Ovary (tissue), 7 donors: ENCODE measurements at regions not wholly inside any gene's neighbourhood (a gene's known extent, or its start where the extent isn't known, plus 50 kb on each side); places are given as distances from the start of the nearest gene placed in this dataset.

ENCODE experiments used
- DNase-seq, 5 donors: peaks; one replicate each; pipeline ENCODE4 v3.0.0-alpha.2; 2019 to 2020
- H3K27ac ChIP-seq, 2 donors: fragments of 200-600 bp; one replicate each; pipeline versions ENCODE4 v1.5.1 to v1.8.0; 2019 to 2022
- H3K27me3 ChIP-seq: fragments of 200-600 bp; one replicate; pipeline ENCODE4 v1.8.0; 2022
- H3K36me3 ChIP-seq: fragments of 200-600 bp; sonication (generic); one replicate; pipeline ENCODE4 v1.5.1; 2019
- H3K4me1 ChIP-seq: one replicate; pipeline ENCODE4 v1.8.1; 2013; ENCODE audit warnings: mild to moderate bottlenecking, moderate library complexity; ENCODE audit not compliant: insufficient read depth
- H3K4me3 ChIP-seq: fragments of 200-600 bp; sonication (generic); one replicate; pipeline ENCODE4 v1.5.1; 2017
- H3K9me3 ChIP-seq, 2 donors: fragments of 200-600 bp in 1 of 2; sonication (generic) in 1 of 2; one replicate each; pipeline versions ENCODE4 v1.5.1 to v1.8.1; 2013 to 2019; ENCODE audit warnings: mild to moderate bottlenecking in 1 of 2, moderate library complexity in 1 of 2
- CTCF ChIP-seq, 3 donors: fragments of 450-650 bp in 2 of 3; fragments of 200-600 bp in 1 of 3; IDR thresholded peaks; one replicate each; pipeline versions ENCODE4 v1.5.1 to v1.8.0; 2016 to 2022; ENCODE audit warnings: antibody characterized with exemption in 3 of 3, mild to moderate bottlenecking in 1 of 3
- EP300 ChIP-seq: sonication (generic); formaldehyde crosslinking; IDR thresholded peaks from one replicate; pipeline ENCODE4 v1.6.1; 2017; ENCODE audit warnings: antibody characterized with exemption
- POLR2A ChIP-seq: fragments of 450-650 bp; IDR thresholded peaks from one replicate; pipeline ENCODE4 v1.6.1; 2017; ENCODE audit warnings: antibody characterized with exemption, mild to moderate bottlenecking, moderate library complexity
- WGBS, 3 donors: extraction: QIAGEN DNeasy Blood & Tissue Kit in 1 of 3; methylation state at CpG; one replicate each; pipeline versions ENCODE4 v1.1.5 to v1.1.7; 2013 to 2017; 5-methylcytosine and 5-hydroxymethylcytosine counted together
- intact Hi-C, 4 donors: fragments of 100-400 bp; cut with DNase I; formaldehyde crosslinking; loops; one replicate each; pipeline versions ENCODE4 v1.11.0 to v1.15.1; 2022 to 2023
- donor health status: DM: no; HTN: no; CAD: no; lungs with moderate emphysema.
- donor health status: DM: no; HTN: no; CAD: no.
- donor health status: Bipolar disorder and iron deficiency.
- donor health status: DM: no; HTN: no; CAD: no.
- donor health status: DM: yes; HTN: yes; CAD: no.

DNA sequence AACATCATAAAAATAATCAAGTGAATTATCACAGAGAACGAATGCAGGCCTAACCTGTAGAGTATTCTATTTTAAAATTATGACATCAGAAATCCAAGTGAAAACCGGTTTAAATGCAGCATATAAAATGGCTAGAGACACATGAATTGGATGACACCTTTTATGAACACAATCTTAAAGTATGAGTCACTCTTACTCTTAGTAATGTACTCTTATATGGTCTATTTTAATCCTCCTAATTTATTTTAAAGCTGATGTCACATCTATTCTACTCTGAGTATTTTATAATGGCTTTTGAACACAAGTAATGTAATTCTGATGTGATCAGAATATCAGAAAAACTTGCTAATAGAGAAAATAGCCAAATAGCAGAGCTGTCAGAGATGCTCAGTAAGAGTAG lies 161.4 kb upstream of the RADX start:
- H3K27me3 ChIP-seq: no peaks in the 10 kb centered on the region
- no peak overlapping the region for H3K27ac ChIP-seq
- H3K36me3 ChIP-seq: no peaks in the 10 kb centered on the region
- no peak overlapping the region for H3K4me3 ChIP-seq
- intact Hi-C loops: no loop called here
- DNase-seq: no peak
- TF ChIP-seq CTCF (IDR thresholded peaks at IDR 0.05) (no peak), EP300 (no peak), POLR2A (no peak)
- H3K4me1 ChIP-seq: no peaks in the 10 kb centered on the region
- 39 to 42% (median 40%) methylated on average over 2 of the region's 2 CpGs for WGBS, 3 donors
- no peaks in the 10 kb centered on the region for H3K9me3 ChIP-seq

DNA sequence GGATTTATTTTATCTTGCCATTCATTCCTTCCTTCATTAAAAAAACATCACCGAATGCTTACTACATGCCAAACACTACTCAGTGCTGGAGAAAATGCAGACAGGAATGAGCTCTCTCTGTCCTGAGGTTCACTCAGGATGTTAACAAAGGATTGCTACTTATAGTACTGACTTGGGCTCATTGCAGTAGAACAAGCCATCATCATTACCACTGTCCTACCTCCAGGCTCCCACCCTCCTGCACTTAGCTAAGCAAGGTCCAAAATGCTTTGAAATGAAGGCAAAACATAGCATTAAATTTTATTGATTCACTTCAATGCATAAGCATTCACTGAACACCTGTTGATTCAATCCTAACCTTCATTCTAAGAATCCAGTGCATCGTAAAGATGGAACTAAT lies 159.8 kb upstream of the RADX start:
- no peak for DNase-seq
- H3K27me3 ChIP-seq: no peaks in the 10 kb centered on the region
- no peaks in the 10 kb centered on the region for H3K36me3 ChIP-seq
- no peaks in the 10 kb centered on the region for H3K9me3 ChIP-seq
- 90 to 96% (median 96%) methylated on average over 2 of the region's 2 CpGs for WGBS, 3 donors
- H3K27ac ChIP-seq: no peak overlapping the region
- TF ChIP-seq POLR2A: no peak
- no peak for TF ChIP-seq EP300
- TF ChIP-seq CTCF (IDR thresholded peaks at IDR 0.05): no peak
- no peak overlapping the region for H3K4me3 ChIP-seq
- intact Hi-C loops: no loop called here
- H3K4me1 ChIP-seq: no peaks in the 10 kb centered on the region

DNA sequence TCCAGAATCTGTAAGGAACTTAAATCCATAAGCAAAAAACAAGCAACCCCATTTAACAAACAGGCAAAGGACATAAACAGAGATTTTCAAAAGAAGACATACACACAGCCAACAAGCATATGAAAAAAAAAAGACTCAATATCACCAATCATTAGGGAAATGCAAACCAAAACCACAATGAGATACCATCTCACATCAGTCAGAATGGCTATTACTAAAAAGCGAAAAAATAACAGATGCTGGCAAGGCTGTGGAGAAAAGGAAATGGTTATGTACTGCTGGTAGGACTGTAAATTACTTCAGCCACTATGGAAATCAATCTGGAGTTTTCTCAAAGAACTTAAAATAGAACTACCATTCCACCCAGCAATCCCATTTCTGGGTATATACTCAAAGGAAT lies 156.8 kb upstream of the RADX start:
- H3K4me3 ChIP-seq: no peak overlapping the region
- H3K27me3 ChIP-seq: no peaks in the 10 kb centered on the region
- H3K4me1 ChIP-seq: no peaks in the 10 kb centered on the region
- no peaks in the 10 kb centered on the region for H3K9me3 ChIP-seq
- no peaks in the 10 kb centered on the region for H3K36me3 ChIP-seq
- H3K27ac ChIP-seq: no peak overlapping the region
- TF ChIP-seq CTCF (IDR thresholded peaks at IDR 0.05): no peak
- TF ChIP-seq EP300: no peak
- no peak for TF ChIP-seq POLR2A
- intact Hi-C loops: no loop called here
- DNase-seq: no peak
- WGBS, 3 donors: 84 to 90% (median 89%) methylated on average over 1 of the region's 1 CpG

DNA sequence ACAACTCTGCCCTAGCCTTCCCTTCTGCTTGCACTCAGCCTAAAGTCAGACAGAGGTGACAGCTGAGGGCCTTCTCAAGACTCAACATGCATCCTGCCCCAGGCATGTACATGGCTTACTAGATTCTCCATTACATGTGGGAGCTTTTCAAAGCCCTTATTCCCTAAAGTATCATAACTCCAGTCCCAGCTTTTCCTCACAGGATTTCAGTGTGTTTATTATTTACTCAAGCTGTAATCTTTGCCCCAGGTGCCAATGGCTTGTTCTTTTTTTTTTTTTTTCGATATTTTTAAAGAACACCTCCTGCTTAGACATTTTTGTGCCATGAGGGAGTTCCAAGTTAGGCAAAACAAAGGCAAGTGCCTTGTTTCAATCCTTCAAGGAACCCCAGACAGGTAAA lies 154.0 kb upstream of the RADX start:
- Histone ChIP-seq H3K4me3 (no peak overlapping the region), H3K4me1 (no peaks in the 10 kb centered on the region), H3K27me3 (no peaks in the 10 kb centered on the region), H3K27ac (no peak overlapping the region), H3K36me3 (no peaks in the 10 kb centered on the region), H3K9me3 (no peaks in the 10 kb centered on the region)
- 31 to 53% (median 31%) methylated on average over 1 of the region's 1 CpG for WGBS, 3 donors
- no peak for TF ChIP-seq POLR2A
- no peak for TF ChIP-seq CTCF (IDR thresholded peaks at IDR 0.05)
- TF ChIP-seq EP300: no peak
- DNase-seq: no peak
- intact Hi-C loops: no loop called here

- Histone ChIP-seq H3K4me3 (no peak overlapping the region), H3K36me3 (no peaks in the 10 kb centered on the region), H3K27me3 (no peaks in the 10 kb centered on the region), H3K27ac (no peak overlapping the region), H3K4me1 (no peaks in the 10 kb centered on the region), H3K9me3 (no peaks in the 10 kb centered on the region)
- DNase-seq: no peak
- 45 to 57% (median 54%) methylated on average over 15 of the region's 15 CpGs for WGBS, 3 donors
- intact Hi-C loops: no loop called here
- no peak for TF ChIP-seq CTCF (IDR thresholded peaks at IDR 0.05)
- no peak for TF ChIP-seq POLR2A
- TF ChIP-seq EP300: no peak
Observed at GRCh38 chrX:106467422-106467821, 144.4 kb upstream of the RADX start.
